Left kidney (tissue), 1 donor: ENCODE measurements at regions not wholly inside any gene's neighbourhood (a gene's known extent, or its start where the extent isn't known, plus 50 kb on each side); places are given as distances from the start of the nearest gene placed in this dataset.

ENCODE experiments used
- DNase-seq: peaks from one replicate; pipeline ENCODE4 v3.0.0-alpha.2; 2013

DNA sequence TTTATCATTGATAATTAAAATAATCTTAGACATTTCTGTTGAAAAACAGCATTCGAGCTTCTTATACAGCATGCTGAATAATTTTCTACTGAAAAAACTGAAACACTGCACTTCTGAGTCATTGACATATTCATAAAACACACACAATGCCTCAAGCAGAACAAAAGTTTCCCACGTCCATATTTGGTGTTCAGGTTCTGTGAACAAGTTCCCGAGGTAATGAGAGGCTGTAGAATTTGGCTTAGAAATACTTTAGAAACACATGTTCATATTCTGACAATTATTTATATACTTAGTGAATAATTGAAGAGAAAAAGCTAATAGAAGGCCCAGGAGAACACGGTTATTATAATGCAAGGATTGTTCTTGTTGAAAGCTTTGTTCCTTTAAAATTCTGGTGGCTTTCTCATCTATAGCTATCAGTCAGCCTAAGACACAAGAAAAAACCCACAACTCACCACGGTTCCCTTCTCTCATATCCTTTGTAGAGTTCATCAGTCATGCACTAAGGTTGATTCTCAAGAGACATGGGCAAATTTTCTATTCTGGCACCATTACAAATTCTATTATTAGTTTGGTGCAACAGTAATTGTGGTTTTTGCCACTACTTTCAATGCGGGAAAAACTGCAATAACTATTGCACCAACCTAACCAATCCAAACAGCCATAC lies 194.4 kb downstream of the TMX3 start:
- DNase-seq: no peak

DNA sequence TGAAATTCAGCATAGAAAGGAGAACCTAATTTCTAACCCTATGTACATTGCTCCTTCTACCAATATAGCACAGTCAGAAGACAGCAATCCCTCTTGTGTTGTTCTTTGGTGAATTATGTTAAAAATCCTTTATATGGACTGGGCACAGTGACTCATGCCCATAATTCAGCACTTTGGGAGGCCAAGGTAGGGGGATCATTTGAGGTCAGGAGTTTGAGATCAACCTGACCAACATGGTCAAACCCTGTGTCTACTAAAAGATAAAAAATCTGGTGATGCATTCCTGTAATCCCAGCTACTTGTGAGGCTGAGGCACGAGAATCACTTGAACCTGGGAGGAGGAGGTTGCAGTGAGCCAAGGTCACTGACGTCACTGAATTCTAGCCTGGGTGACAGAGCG lies 195.6 kb downstream of the TMX3 start:
- no peak for DNase-seq

GRCh38 chr18:68509902-68510301 lies 205.0 kb downstream of the TMX3 start:
- no peak for DNase-seq

DNA sequence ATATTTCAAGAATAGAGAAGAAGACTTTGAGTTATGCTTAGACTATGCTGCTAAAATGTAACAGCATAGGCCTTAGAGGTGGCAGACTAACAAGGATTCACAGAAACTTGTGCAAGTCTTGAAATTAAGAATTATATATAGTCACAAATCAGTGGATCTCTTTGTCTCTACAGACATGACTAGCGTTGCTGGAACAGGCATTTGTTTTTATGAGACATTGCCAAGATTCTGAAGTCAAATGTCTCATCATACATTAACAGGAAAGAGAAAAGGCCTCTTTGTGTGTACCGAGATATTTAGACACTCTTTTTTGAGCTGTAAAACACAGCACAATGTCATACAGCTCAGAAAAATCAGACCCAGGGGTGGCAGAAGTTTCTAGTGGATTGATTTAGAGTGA lies 207.1 kb downstream of the TMX3 start:
- no peak for DNase-seq

- no peak for DNase-seq
These were observed 209.7 kb downstream of the TMX3 start for GRCh38 chr18:68505178-68505574.

DNA sequence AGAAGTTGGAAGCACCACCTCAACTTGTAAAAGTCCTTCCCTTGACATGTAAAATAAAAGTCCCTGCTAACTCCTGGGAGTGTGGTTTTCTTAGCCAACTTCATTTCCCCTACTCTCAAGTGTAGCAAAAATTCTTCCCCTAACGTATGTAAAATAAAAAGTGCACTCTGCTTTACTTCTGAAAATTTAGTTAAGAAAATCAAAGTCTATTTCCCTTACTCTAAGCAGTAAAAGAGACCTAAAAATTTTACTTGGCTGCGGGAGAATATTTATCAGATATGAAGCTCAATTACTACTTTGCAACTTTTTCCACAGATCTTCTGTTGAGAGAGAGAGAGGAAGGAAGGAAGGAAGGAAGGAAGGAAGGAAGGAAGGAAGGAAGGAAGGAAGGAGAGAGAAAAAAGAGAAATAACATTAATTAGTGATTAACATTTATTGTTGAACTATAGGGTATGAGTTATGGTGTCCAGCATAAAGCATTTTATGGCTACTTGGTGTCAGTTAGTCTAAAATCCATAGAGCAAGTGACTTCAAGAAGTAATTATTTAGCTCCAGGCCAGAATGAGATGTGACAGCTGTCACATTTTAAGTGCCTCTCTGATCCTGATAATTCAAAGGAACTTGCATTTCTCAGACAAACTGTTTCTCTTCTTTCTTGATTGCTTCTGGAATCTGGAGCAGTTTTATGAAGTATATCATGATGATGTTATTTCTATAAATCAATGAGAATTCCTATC lies 210.3 kb downstream of the TMX3 start:
- DNase-seq: no peak

DNA sequence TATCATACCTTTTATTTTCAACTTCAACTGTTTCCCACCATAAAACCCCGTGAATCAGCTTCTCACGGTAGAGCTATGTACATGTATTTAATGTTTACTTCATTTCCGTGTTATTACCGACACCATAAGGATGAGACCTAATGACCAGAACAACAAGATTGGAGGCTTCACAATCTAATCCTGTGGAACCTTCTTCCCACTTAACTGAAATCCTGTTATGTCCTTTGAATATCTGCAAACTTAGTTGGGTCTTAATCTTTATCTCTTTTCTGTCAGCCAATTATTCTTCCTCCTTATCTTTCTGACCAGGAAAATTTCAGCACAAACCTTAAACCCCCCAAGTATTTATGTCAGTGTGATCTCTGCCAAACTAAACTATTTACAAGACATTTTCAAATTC lies 214.4 kb downstream of the TMX3 start:
- DNase-seq: no peak

GRCh38 chr18:68499141-68499540 lies 215.8 kb downstream of the TMX3 start:
- DNase-seq: no peak

GRCh38 chr18:68498636-68499035 lies 216.3 kb downstream of the TMX3 start:
- DNase-seq: no peak

GRCh38 chr18:68498185-68498584 lies 216.7 kb downstream of the TMX3 start:
- DNase-seq: no peak

DNA sequence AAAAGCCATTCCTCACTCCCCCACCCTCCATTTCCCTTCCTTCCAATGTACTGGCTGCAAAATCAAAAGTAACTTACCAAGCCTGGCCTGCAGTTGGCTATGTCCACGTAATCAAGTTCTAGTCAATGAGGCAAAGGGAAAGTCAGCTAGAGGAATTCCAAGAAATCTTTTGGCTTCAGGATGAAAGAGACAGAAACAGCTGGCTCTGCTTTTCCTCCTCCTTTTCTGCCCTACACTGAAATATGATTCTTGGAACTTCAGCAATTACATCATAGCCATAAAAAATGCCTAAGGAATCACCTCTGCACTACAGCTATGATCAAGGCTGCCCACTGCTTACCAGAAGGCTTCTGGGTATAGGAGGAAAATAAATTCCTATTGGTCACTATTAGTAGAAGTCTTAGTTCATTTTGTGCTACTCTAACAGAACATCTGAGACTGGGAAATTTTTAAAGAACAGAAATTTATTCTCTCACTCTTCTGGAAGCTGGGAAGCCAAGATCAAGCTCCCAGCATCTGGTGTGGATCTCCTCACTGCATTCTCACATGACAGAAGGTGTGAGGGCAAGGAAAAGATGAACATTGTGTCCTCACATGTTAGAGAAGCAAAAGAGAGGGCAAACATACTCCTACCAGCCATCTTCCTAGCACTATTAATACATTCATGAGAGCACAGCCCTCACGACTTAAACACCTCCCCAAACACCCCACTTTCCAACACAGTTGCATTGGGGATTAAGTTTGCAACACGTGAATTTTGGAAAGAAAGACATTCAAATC lies 219.9 kb downstream of the TMX3 start:
- DNase-seq: peak; percentile 54

DNA sequence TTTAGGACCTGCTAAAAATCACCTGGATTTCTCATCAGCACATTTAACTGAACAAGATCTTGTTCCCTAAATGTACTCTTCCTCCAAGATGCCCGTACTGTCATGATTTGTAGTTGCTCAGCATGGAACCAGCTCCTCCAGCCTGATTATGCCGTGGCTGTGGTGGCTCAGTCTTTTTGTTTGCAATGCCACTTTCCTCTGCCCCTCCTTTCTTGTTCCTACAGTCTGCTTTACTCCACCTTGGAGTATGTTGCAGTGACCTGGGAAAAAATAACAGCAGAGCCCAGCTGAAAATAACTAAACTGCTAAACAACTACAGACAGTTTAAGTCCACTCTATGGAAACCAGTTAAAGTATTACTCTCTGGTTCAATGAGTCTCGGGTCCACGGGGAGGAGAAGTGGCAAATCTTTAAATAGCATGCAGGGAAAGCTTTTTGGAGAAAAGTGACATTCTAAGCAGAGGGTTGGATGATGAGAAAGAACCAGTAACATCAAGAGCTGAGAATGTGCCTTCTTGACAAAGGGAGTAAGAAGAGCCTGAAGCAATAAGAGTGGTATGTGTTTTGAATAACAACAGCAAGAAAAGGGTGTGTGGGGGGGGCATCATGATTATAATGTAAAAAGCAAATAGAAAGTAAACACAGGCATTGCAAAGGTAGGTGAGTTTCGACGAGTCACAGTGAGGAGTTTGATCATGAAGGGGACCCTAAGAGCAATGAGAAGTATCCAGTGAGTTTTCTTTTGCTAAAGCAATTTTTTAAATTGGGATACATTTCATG lies 225.7 kb downstream of the TMX3 start:
- DNase-seq: no peak

- DNase-seq: no peak
These were observed 230.7 kb downstream of the TMX3 start for GRCh38 chr18:68484241-68484640.

DNA sequence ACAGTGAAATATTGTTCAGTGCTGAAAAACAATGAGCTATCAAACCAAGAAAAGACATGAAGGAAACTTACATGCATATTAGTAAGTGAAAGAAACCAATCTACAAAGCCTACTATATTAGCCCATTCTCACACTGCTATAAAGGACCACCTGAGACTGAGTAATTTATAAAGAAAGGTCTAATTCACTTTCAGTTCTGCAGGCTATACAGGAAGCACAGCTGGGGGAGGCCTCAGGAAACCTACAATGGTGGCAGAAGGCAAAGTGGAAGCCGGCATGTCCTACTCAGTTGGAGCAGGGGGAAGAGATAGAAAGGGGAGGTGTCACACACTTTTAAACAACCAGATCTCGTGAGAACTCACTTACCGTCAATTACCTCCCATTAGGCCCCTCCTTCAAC lies 232.1 kb downstream of the TMX3 start:
- DNase-seq: no peak

- no peak for DNase-seq
These were observed 234.7 kb downstream of the TMX3 start for GRCh38 chr18:68480196-68480595.

GRCh38 chr18:68478246-68478645 lies 236.7 kb downstream of the TMX3 start:
- DNase-seq: no peak

- DNase-seq: no peak
These were observed 239.0 kb downstream of the TMX3 start for GRCh38 chr18:68475883-68476282.

DNA sequence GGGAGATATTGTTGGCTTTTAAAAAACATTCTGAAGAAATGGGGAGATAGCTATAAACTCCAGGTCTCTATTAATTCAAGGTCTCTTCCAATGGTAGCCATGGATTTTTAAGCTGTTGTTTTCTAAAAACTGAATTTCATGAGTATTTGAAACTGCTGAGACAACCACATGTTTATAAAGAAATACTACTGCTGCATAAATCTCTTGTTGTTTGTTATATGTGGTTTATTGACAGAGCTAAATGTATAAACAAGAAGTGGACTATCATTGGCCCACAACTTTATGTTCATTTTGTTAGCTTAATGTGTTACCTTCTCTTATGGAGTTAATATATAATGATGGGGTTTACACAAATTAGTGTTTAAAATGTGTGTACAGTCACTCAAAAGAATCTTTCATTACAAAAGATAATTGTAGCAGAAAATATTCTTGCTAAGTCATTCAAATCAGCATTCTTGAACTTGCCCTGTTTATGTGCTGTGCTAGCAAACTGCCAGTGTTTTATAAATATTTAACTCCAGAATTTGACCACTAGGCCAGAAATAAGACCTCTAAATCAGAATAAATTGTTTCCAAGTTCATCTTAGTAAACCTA lies 242.1 kb downstream of the TMX3 start:
- DNase-seq: no peak

DNA sequence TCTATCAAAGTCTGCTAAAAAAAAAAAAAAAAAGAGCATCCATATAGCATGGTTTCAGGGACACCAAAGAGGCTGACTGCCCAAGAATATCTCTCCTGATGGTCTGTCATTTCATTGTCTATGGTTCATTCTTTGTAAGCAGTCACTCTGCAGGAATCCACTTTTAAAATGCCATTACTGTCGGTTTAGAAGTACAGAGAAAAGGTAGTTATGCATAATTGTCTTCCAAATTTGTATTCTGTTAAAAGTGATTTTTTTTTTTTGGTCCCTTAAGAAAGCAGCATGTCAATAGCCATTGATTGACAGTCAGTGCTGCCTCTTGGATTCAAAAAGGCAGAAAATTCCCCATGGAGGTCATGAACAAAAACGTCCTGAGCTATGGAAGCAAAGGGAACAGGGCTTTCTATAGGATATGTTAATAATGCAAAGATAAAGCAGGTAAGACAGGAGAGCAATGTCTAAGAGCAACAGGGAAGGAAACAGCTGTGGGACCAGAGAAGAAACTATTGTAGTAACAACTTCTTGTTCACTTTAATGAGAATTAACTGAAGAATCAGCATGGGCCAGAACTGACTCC lies 245.8 kb downstream of the TMX3 start:
- DNase-seq: no peak

- no peak for DNase-seq
These were observed 247.0 kb downstream of the TMX3 start for GRCh38 chr18:68467957-68468356.

DNA sequence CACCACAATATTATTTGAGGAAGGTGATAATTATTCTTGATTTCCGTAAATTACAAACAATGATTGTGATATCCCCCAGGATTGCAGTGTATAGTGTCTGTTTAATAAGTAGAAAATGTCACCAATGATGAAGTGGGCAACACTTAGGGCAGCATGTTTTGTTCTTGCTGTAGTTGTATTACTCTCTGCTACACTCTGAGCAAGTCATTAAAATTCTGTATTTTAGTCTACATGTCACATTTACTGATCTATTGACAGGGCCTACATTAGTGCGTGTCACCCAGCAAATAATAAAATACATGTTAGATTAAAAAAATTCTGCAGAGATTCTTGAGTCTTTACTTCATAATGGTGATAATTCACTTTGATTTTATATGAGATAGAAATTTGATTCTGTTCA lies 247.6 kb downstream of the TMX3 start:
- DNase-seq: no peak

- DNase-seq: no peak
These were observed 248.2 kb downstream of the TMX3 start for GRCh38 chr18:68466672-68467071.
